SU-DHL-6 (cell line): ENCODE measurements at regions not wholly inside any gene's neighbourhood (a gene's known extent, or its start where the extent isn't known, plus 50 kb on each side); places are given as distances from the start of the nearest gene placed in this dataset.

Experiments
- CTCF ChIP-seq: fragments of 200-600 bp; sonication (generic); IDR thresholded peaks from one replicate; pipeline ENCODE4 v1.5.1; 2017; ENCODE audit warnings: antibody characterized with exemption, mild to moderate bottlenecking, low read length, moderate library complexity; ENCODE audit not compliant: insufficient read depth, poor library complexity, severe bottlenecking
- EZH2phosphoT487 ChIP-seq: fragments of 200-600 bp; sonication (generic), shearing (Covaris generic); conservative IDR thresholded peaks from 2 replicates; pipeline ENCODE4 v1.6.1; 2018; ENCODE audit warnings: mild to moderate bottlenecking, antibody characterized with exemption, low read length, moderate library complexity, mixed read lengths

- TF ChIP-seq CTCF (no peak), EZH2phosphoT487 (no peak)
Observed at GRCh38 chr14:48710133-48710532, 876.0 kb downstream of the RPS29 start.
